Loucy (cell line): ENCODE measurements at regions not wholly inside any gene's neighbourhood (a gene's known extent, or its start where the extent isn't known, plus 50 kb on each side); places are given as distances from the start of the nearest gene placed in this dataset.

Source experiments
- H2AFZ ChIP-seq: fragments of 200-600 bp; sonication (generic); 2 replicates; pipeline ENCODE4 v1.6.0; 2016; ENCODE audit warnings: antibody characterized with exemption, mild to moderate bottlenecking, low read length, moderate library complexity
- H3F3A ChIP-seq: fragments of 200-600 bp; 2 replicates; pipeline ENCODE4 v1.6.0; 2016; ENCODE audit warnings: antibody characterized with exemption, low read depth, mild to moderate bottlenecking
- H3K27me3 ChIP-seq: fragments of 200-600 bp; sonication (generic); 2 replicates; pipeline ENCODE4 v1.6.1; 2014; ENCODE audit warnings: low read length, mild to moderate bottlenecking; ENCODE audit not compliant: insufficient read depth, poor library complexity, severe bottlenecking
- H3K36me3 ChIP-seq: fragments of 200-600 bp; sonication (generic); 2 replicates; pipeline ENCODE4 v1.6.1; 2016; ENCODE audit warnings: low read length; ENCODE audit not compliant: insufficient read depth
- H3K4me1 ChIP-seq: fragments of 200-600 bp; sonication (generic); 2 replicates; pipeline ENCODE4 v1.5.1; 2014; ENCODE audit warnings: low read length, mild to moderate bottlenecking; ENCODE audit not compliant: insufficient read depth, poor library complexity, severe bottlenecking
- H3K4me2 ChIP-seq: fragments of 200-600 bp; sonication (generic); 2 replicates; pipeline ENCODE4 v1.6.0; 2014; ENCODE audit warnings: antibody characterized with exemption, low read length, low read depth, mild to moderate bottlenecking; ENCODE audit not compliant: poor library complexity, severe bottlenecking
- H3K4me3 ChIP-seq: fragments of 200-600 bp; sonication (generic); 2 replicates; pipeline ENCODE4 v1.5.1; 2014; ENCODE audit warnings: low read length, mild to moderate bottlenecking, mixed read lengths; ENCODE audit not compliant: poor library complexity, severe bottlenecking
- H3K79me2 ChIP-seq: fragments of 200-600 bp; sonication (generic); 2 replicates; pipeline ENCODE4 v1.6.1; 2014; ENCODE audit warnings: low read length; ENCODE audit not compliant: insufficient read depth
- H3K9ac ChIP-seq: fragments of 200-600 bp; sonication (generic); 2 replicates; pipeline ENCODE4 v1.6.0; 2014; ENCODE audit warnings: mild to moderate bottlenecking, low read depth, low read length, moderate library complexity; ENCODE audit not compliant: poor library complexity, severe bottlenecking
- H3K9me2 ChIP-seq: fragments of 200-600 bp; sonication (generic); replicated peaks from 2 replicates; pipeline ENCODE4 v1.6.1; 2016; ENCODE audit warnings: low read depth, low read length, mixed read lengths
- H3K9me3 ChIP-seq: fragments of 200-600 bp; sonication (generic); 2 replicates; pipeline ENCODE4 v1.6.1; 2014; ENCODE audit warnings: mild to moderate bottlenecking, antibody characterized with exemption, low read length, low read depth; ENCODE audit not compliant: insufficient read depth
- H4K20me1 ChIP-seq: fragments of 200-600 bp; sonication (generic); 2 replicates; pipeline ENCODE4 v1.6.0; 2014; ENCODE audit warnings: antibody characterized with exemption, low read length, mild to moderate bottlenecking; ENCODE audit not compliant: insufficient read depth, poor library complexity, severe bottlenecking
- CTCF ChIP-seq: fragments of 200-600 bp; sonication (generic); conservative IDR thresholded peaks from 2 replicates; pipeline ENCODE4 v1.5.1; 2014; ENCODE audit warnings: mild to moderate bottlenecking, antibody characterized with exemption, low read length
- EZH2phosphoT487 ChIP-seq: fragments of 200-600 bp; IDR thresholded peaks from 2 replicates; pipeline ENCODE4 v1.6.1; 2018; ENCODE audit warnings: antibody characterized with exemption, mild to moderate bottlenecking, moderate library complexity, borderline replicate concordance

GRCh38 chr6:114844359-114844758, 501.5 kb upstream of the HS3ST5 start:
- no peak overlapping the region for H3K9ac ChIP-seq
- no peaks in the 10 kb centered on the region for H3K36me3 ChIP-seq
- no peaks in the 10 kb centered on the region for H3K9me2 ChIP-seq
- H3K79me2 ChIP-seq, result no peaks in the 10 kb centered on the region
- H3K4me2 ChIP-seq, result no peak overlapping the region
- no peaks in the 10 kb centered on the region for H3K4me1 ChIP-seq
- H3K27me3 ChIP-seq, result no peaks in the 10 kb centered on the region
- H3K9me3 ChIP-seq, result no peaks in the 10 kb centered on the region
- TF ChIP-seq EZH2phosphoT487 (no peak), CTCF (no peak)
- H3F3A ChIP-seq, result no peaks in the 10 kb centered on the region
- no peak overlapping the region for H2AFZ ChIP-seq
- H3K4me3 ChIP-seq, result no peak overlapping the region
- H4K20me1 ChIP-seq, result no peaks in the 10 kb centered on the region

GRCh38 chr6:114839019-114839418, 496.2 kb upstream of the HS3ST5 start:
- TF ChIP-seq CTCF (no peak), EZH2phosphoT487 (no peak)
- no peak overlapping the region for H3K4me3 ChIP-seq

GRCh38 chr6:114833211-114833610, 490.4 kb upstream of the HS3ST5 start:
- no peak overlapping the region for H3K9ac ChIP-seq
- no peak overlapping the region for H3K4me2 ChIP-seq
- H2AFZ ChIP-seq, result no peak overlapping the region
- TF ChIP-seq CTCF (no peak), EZH2phosphoT487 (no peak)
- no peaks in the 10 kb centered on the region for H3K36me3 ChIP-seq
- no peaks in the 10 kb centered on the region for H3F3A ChIP-seq
- no peaks in the 10 kb centered on the region for H4K20me1 ChIP-seq
- H3K4me3 ChIP-seq, result no peak overlapping the region
- no peaks in the 10 kb centered on the region for H3K4me1 ChIP-seq
- H3K27me3 ChIP-seq, result no peaks in the 10 kb centered on the region
- no peaks in the 10 kb centered on the region for H3K9me2 ChIP-seq
- H3K79me2 ChIP-seq, result no peaks in the 10 kb centered on the region
- no peaks in the 10 kb centered on the region for H3K9me3 ChIP-seq

More at GRCh38 chr6:114839019-114839418, 496.2 kb upstream of the HS3ST5 start:
- H3K4me2 ChIP-seq, result no peak overlapping the region
- no peaks in the 10 kb centered on the region for H3K36me3 ChIP-seq
- no peaks in the 10 kb centered on the region for H3K9me2 ChIP-seq
- no peaks in the 10 kb centered on the region for H3K27me3 ChIP-seq
- H2AFZ ChIP-seq, result no peak overlapping the region
- H3K9me3 ChIP-seq, result no peaks in the 10 kb centered on the region
- no peak overlapping the region for H3K9ac ChIP-seq
- no peaks in the 10 kb centered on the region for H4K20me1 ChIP-seq
- H3F3A ChIP-seq, result no peaks in the 10 kb centered on the region
- H3K79me2 ChIP-seq, result no peaks in the 10 kb centered on the region
- H3K4me1 ChIP-seq, result no peaks in the 10 kb centered on the region
